Body of pancreas (tissue), 4 donors: ENCODE measurements at regions not wholly inside any gene's neighbourhood (a gene's known extent, or its start where the extent isn't known, plus 50 kb on each side); places are given as distances from the start of the nearest gene placed in this dataset.

ENCODE experiments used
- CTCF ChIP-seq, 7 experiments: fragments of 450-650 bp in 4 of 7; fragments of 200-600 bp in 3 of 7; sonication (generic) in 3 of 7; IDR thresholded peaks; one replicate each; pipeline ENCODE4 v1.5.1; 2016 to 2019; ENCODE audit warnings: antibody characterized with exemption in 7 of 7
- POLR2A ChIP-seq, 3 donors: fragments of 450-650 bp; IDR thresholded peaks; one replicate each; pipeline ENCODE4 v1.6.1; 2016; ENCODE audit warnings: antibody characterized with exemption in 3 of 3, mild to moderate bottlenecking in 2 of 3

- TF ChIP-seq CTCF (IDR thresholded peaks at IDR 0.05) (no peak), POLR2A (IDR thresholded peaks at IDR 0.05) (no peak)
Measured at GRCh38 chr5:124602925-124603650, 143.4 kb downstream of the ZNF608 start.
